Left forelimb (tissue), 1 donor: ENCODE measurements at regions not wholly inside any gene's neighbourhood (a gene's known extent, or its start where the extent isn't known, plus 50 kb on each side); places are given as distances from the start of the nearest gene placed in this dataset.

Experiments used
- DNase-seq: peaks from one replicate; pipeline ENCODE4 v3.0.0-alpha.2; 2018; ENCODE audit warnings: low spot score

DNA sequence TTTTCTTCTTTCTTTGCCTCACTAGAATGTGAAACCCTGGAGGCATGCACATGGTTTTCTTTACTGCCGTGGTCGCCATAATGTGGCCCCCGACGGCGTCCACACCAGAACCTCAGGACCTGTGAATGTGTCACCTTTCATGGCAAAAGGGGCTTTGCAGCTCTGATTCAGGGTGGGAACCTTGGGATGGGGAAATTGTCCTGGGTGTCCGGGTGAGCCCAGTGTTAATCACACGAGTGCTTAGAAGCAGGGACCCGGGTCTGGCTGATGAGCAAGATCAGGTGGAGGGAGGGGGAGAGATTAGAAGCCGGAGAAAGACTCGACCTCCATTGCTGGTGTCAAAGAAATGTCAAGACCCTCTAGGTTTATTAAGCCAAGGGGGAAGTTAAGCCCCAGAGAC, 74.7 kb upstream of the SHISAL1 start:
- DNase-seq, result no peak

DNA sequence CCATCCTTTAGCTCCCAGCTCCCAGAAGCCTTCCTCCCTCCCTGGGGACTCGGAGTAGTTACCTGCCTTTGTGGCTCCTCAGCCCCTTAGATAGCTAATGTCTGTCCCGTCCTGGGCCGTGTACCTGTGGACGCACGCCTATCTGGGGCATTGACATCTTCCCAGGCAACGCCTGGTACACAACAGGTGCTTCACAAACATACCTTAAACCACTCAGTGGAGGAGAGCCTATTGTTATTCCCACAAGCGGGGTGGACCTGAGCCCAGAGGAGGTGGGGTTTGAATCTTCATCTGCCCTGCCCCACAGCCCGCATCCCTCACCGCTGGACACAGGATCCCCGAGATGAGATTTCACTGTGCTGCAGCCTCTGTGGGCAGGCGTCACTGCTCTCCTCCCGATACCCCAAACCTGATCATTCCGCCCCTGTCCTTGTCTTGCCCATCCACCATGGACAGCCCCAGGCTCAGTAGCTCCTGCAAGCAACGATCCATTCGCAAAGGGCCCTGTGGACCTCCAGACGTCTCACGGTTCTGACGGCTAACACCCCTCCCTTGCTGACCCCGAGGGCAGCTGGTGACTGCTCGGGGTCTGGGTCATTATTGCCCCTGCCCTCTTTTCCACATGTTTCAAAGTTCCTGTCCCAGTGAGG, 73.8 kb upstream of the SHISAL1 start:
- DNase-seq, result no peak

DNA sequence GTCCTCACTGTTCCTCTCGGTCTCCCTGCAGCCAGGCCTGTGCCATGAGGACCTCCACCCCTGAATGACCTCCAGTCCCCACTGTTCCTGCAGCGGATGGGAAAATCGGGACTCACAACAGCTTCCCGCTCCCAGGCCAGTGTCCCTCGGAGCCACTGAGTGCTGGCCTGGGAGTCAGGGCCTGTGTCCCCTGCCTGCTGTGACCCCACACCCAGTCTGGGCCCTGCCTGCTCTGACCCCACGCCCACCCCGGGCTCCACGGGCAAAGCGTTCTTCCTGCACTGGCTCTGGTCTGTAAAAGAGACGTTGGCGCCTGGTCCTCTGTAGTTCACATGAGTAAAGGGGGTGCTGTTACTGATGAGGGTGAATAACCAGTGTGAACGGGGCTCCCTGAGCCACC, 73.0 kb upstream of the SHISAL1 start:
- no peak for DNase-seq

DNA sequence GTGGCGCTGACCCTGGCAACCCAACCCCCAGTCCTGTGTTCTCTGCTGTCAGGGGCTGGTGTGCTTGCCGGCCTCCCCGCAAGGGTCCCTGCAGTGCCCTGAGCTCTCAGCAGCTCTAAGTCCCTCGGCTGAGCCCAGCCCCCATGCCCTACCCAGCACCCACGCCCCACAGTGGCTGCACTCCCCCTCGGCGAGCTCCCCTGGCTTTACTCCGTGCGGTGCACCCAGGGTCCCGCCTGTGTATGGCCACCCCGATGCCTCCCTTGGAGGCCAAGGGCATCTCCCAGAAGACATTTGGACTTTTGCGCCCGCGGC, 72.5 kb upstream of the SHISAL1 start:
- no peak for DNase-seq

- DNase-seq, result no peak
Measured at GRCh38 chr22:44384563-44385295, 72.0 kb upstream of the SHISAL1 start.

DNA sequence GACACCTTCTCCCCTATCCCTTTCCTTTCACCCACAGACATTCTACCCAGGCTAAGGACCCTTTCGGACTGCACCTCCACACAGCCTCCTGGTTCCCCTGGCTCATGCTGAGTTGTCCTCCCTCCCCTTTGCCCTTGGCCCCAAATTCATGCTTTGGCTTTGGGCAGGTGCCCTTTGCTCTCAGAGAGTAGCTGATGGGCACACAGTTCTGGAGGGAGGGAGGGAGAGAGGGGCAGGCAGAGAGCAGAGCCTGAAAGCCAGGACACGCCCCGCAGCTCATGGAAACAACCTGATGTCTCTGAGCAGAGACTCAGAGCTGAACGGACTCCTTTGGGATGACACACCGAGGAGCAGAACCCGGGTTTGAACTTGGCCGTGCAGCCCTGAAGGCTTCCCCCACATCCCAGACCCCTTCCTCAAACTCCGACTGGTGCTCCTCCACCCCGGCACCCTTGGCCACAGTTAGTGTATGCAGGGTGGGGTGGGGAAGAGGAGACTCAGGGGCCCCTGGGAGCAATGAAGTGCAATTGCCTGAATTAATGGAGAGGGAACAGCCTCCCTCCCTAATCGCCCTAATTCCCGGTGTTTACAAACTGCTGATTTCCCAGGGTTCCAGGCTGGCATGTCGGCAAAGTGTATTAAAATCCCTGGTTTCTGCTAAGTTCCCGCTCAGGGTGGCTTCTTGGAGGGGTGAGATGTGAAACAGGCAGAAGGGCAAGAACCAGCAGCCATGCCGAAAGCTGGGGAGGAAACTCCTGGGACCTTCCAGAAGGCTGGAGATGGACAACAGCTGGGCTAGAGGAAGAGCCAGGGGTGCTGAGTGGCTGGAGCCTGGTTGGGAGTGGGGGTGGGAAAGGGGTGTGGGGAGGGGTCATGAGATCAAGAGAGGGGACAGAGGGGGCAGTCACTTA, 71.2 kb upstream of the SHISAL1 start:
- no peak for DNase-seq

GRCh38 chr22:44383064-44383575, 70.4 kb upstream of the SHISAL1 start:
- no peak for DNase-seq

DNA sequence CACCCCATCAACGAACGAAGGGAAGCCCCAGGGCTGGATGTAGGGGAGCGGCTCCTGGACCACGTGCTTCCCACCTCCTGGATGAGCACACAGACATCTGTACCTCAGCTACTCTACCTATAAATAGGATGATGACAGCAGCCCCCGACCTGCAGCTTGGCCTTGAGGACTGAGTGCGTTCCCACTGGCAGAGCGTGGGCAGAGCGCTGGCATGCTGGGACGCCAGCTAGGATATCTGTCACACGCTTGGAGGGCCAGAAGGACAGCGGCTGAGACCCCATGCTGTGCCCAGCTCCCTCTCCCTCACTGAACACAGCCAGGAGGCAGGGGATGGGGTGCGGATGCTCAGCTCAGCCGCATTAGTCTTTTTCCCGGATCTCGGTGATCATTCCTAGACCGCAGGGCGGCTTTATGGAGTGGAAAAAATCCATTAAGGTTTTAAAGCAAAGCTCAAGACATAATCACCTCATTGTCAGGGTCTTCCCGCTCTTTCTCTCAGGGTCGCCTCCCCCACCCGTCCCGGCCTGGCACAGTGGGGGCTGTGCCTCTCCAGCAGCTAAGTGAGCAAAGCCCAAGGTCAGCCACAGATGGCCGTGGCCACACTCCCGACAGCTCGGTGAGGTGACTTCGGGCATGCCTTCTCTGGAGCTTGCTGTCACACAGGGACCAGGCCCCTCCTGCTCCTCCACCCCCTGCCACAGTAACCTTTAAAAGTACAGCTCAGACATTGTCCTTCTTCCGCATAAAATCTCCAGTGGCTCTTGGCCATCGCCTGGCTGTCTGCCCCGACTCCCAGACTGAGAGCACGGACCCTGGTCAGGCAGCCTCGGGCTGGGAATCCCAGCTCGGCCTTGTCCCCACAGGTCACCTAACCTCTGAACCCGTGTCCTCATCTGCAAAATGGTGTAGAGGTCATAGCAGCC, 69.6 kb upstream of the SHISAL1 start:
- no peak for DNase-seq

- no peak for DNase-seq
Measured at GRCh38 chr22:44381761-44382115, 69.0 kb upstream of the SHISAL1 start.

DNA sequence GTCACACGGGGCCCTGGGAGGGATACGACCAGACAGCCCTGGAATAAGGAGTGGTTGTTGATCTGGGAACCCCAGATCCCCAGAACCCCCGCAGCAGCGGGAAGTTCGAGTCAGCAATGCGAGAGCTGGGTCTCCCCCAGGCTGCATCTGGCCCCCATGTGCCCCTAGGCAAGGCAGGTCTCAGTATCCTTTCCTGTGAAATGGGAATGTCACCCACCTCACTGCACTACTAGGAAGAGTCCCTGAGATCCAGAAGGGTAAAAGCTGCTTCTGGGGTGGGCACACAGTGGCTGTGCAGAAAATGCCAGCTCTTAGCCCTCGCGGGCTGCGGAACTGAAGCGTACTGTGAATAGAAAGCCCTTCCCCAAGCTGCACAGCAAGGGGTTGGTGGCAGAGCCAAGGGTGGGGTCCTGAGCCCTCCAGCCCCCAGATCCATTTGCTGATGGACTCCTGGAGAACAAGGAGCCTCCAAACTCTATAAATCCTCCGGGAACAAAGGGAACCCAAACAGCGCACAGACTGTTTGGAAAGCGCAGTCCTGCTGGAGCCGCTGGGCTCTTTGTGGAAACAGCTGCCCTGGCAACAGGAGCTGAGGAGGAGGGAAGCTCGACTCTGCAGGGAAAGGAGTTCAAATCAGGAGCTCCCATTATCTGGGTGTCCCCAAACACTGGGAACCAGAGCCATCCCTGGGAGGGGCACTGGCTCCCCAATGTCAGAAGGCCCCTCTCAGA, 68.2 kb upstream of the SHISAL1 start:
- DNase-seq, result no peak

GRCh38 chr22:44379817-44380755, 67.3 kb upstream of the SHISAL1 start:
- no peak for DNase-seq

DNA sequence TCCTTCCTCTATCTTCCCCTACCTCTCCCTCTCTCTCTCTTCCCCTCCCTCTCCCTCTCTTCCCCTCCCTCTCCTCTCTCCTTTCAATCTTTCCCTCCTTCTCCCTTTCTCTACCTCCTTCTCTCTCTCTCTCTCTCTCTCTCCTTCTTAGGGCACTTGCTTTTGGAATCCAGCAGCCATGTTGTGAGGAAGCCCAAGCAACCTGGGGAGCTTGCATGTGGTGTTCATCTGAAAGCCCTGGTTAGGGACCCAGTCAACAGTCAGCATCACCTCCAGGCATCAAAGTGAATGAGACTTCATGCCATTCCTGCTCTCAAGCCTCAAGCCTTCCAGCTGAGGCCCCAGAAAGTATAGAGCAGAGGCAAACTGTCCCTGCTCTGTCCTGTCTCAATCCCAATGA, 65.6 kb upstream of the SHISAL1 start:
- DNase-seq, result no peak

DNA sequence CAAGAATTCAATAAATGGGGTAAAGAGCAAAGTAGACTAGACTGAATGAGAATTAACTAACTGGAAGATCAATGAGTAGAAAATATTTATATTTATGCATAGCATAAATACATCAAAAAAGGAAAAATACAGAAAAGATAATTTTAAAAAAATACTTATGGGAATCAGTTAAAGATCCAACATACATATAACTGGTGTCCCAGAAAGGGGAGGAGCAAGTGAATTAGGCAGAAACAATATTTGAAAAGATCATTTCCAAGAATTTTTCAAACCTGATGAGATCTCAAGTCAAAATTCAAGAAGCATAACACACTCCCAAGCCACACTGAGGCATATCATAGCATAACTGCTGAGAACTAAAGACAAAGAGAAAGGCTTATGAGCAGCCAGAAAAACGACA, 62.7 kb upstream of the SHISAL1 start:
- no peak for DNase-seq

- no peak for DNase-seq
Measured at GRCh38 chr22:44373234-44373633, 60.5 kb upstream of the SHISAL1 start.

GRCh38 chr22:44372611-44373010, 59.9 kb upstream of the SHISAL1 start:
- no peak for DNase-seq

- no peak for DNase-seq
Measured at GRCh38 chr22:44371741-44372525, 59.2 kb upstream of the SHISAL1 start.

- no peak for DNase-seq
Measured at GRCh38 chr22:44369916-44370801, 57.4 kb upstream of the SHISAL1 start.

- DNase-seq, result no peak
Measured at GRCh38 chr22:44369293-44369661, 56.5 kb upstream of the SHISAL1 start.
